ENCODE measurements at regions not wholly inside any gene's neighbourhood (a gene's known extent, or its start where the extent isn't known, plus 50 kb on each side); places are given as distances from the start of the nearest gene placed in this dataset.

GRCh38 chr6:98339506-98339905, 494.9 kb upstream of the POU3F2 start:
- no peak for DNase-seq (ENCODE audit: low read depth in 1 of 2, low spot score in 1 of 2)
- no peaks in the 10 kb centered on the region for H3K27me3 ChIP-seq (ENCODE audit: insufficient read depth, poor library complexity, severe bottlenecking)
- no peak for TF ChIP-seq REST (IDR thresholded peaks at IDR 0.05; ENCODE audit: insufficient replicate concordance, low read depth)
- no peak for TF ChIP-seq SPI1 (IDR thresholded peaks at IDR 0.05; ENCODE audit: borderline replicate concordance, low read depth)
- no peak for TF ChIP-seq GABPA (IDR thresholded peaks at IDR 0.05; ENCODE audit: low read depth)
- no peak for TF ChIP-seq CTCF (IDR thresholded peaks at IDR 0.05; ENCODE audit: insufficient read depth, low read length)
- TF ChIP-seq POLR2AphosphoS5 (IDR thresholded peaks at IDR 0.05; ENCODE audit: low read depth) = no peak

GRCh38 chr6:98343004-98343403, 491.4 kb upstream of the POU3F2 start:
- H3K27me3 ChIP-seq (ENCODE audit: insufficient read depth, poor library complexity, severe bottlenecking) = no peaks in the 10 kb centered on the region
- H3K4me3 ChIP-seq (replicated peaks; ENCODE audit: insufficient read depth, low read length) = no peak overlapping the region
- DNase-seq (ENCODE audit: low read depth in 1 of 2, low spot score in 1 of 2) = no peak
- TF ChIP-seq POLR2AphosphoS5 (IDR thresholded peaks at IDR 0.05; ENCODE audit: low read depth) (no peak), SPI1 (IDR thresholded peaks at IDR 0.05; ENCODE audit: borderline replicate concordance, low read depth) (no peak)
- no peak overlapping the region for H3K27ac ChIP-seq (replicated peaks)

More at GRCh38 chr6:98339506-98339905, 494.9 kb upstream of the POU3F2 start:
- Histone ChIP-seq H3K4me3 (replicated peaks; ENCODE audit: insufficient read depth, low read length) (no peak overlapping the region), H3K27ac (replicated peaks) (no peak overlapping the region)

- Histone ChIP-seq H3K4me3 (replicated peaks; ENCODE audit: insufficient read depth, low read length) (no peak overlapping the region), H3K27ac (replicated peaks) (no peak overlapping the region), H3K27me3 (ENCODE audit: insufficient read depth, poor library complexity, severe bottlenecking) (no peaks in the 10 kb centered on the region)
- DNase-seq (ENCODE audit: low read depth in 1 of 2, low spot score in 1 of 2) = no peak
- TF ChIP-seq REST (IDR thresholded peaks at IDR 0.05; ENCODE audit: insufficient replicate concordance, low read depth) = no peak
- no peak for TF ChIP-seq POLR2AphosphoS5 (IDR thresholded peaks at IDR 0.05; ENCODE audit: low read depth)
- TF ChIP-seq GABPA (IDR thresholded peaks at IDR 0.05; ENCODE audit: low read depth) = no peak
- no peak for TF ChIP-seq CTCF (IDR thresholded peaks at IDR 0.05; ENCODE audit: insufficient read depth, low read length)
- TF ChIP-seq SPI1 (IDR thresholded peaks at IDR 0.05; ENCODE audit: borderline replicate concordance, low read depth) = no peak
Observed at GRCh38 chr6:98343797-98344196, 490.6 kb upstream of the POU3F2 start.

- TF ChIP-seq REST (IDR thresholded peaks at IDR 0.05; ENCODE audit: insufficient replicate concordance, low read depth) (no peak), CTCF (IDR thresholded peaks at IDR 0.05; ENCODE audit: insufficient read depth, low read length) (no peak), POLR2AphosphoS5 (IDR thresholded peaks at IDR 0.05; ENCODE audit: low read depth) (no peak)
- Histone ChIP-seq H3K27ac (replicated peaks) (no peak overlapping the region), H3K27me3 (ENCODE audit: insufficient read depth, poor library complexity, severe bottlenecking) (no peaks in the 10 kb centered on the region), H3K4me3 (replicated peaks; ENCODE audit: insufficient read depth, low read length) (no peak overlapping the region)
- no peak for DNase-seq (ENCODE audit: low read depth in 1 of 2, low spot score in 1 of 2)
Observed at GRCh38 chr6:98352348-98352747, 482.0 kb upstream of the POU3F2 start.

Measured in HL-60 (cell line).